PC-9 (cell line): ENCODE measurements at regions not wholly inside any gene's neighbourhood (a gene's known extent, or its start where the extent isn't known, plus 50 kb on each side); places are given as distances from the start of the nearest gene placed in this dataset.

ENCODE experiments used
- EZH2 ChIP-seq: fragments of 200-600 bp; sonication (generic); IDR thresholded peaks from 2 replicates; pipeline ENCODE4 v1.8.0; 2017; ENCODE audit warnings: antibody characterized with exemption, low read depth
- TF ChIP-seq, protein P1 (sequence below): fragments of 200-600 bp; sonication (generic); conservative IDR thresholded peaks from 2 replicates; pipeline ENCODE4 v1.6.1; 2017; ENCODE audit warnings: mixed run types, antibody characterized with exemption, mild to moderate bottlenecking, moderate library complexity

DNA sequence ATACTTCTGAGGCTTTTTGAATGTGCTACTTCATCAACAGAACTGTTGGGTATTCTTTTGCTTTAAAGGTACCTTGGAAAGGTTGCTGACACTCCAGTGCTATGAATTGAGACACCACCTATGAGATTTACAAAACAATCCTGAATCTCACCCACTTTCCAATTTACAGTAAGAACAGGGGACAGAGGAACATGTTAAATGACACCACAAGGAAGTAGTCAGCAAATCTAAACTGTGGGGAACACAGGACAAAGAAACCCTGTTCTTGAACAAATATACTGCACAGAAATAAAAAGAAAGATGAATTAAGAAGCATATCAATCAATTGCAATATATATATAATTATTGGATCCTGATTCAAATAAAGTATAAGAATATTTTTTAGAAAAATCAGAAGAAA is 216.7 kb upstream of the ARID1B start:
- TF ChIP-seq, protein P1, sequence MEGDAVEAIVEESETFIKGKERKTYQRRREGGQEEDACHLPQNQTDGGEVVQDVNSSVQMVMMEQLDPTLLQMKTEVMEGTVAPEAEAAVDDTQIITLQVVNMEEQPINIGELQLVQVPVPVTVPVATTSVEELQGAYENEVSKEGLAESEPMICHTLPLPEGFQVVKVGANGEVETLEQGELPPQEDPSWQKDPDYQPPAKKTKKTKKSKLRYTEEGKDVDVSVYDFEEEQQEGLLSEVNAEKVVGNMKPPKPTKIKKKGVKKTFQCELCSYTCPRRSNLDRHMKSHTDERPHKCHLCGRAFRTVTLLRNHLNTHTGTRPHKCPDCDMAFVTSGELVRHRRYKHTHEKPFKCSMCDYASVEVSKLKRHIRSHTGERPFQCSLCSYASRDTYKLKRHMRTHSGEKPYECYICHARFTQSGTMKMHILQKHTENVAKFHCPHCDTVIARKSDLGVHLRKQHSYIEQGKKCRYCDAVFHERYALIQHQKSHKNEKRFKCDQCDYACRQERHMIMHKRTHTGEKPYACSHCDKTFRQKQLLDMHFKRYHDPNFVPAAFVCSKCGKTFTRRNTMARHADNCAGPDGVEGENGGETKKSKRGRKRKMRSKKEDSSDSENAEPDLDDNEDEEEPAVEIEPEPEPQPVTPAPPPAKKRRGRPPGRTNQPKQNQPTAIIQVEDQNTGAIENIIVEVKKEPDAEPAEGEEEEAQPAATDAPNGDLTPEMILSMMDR, result no peak
- no peak for TF ChIP-seq EZH2
